ENCODE measurements at regions not wholly inside any gene's neighbourhood (a gene's known extent, or its start where the extent isn't known, plus 50 kb on each side); places are given as distances from the start of the nearest gene placed in this dataset.

GRCh38 chr10:104505521-104506042 is 135.5 kb upstream of the SORCS3 start:
- DNase-seq (ENCODE audit: low spot score), result no peak

- DNase-seq (ENCODE audit: low spot score), result no peak
These were observed 131.1 kb upstream of the SORCS3 start for GRCh38 chr10:104509981-104510380.

GRCh38 chr10:104510644-104511043 is 130.4 kb upstream of the SORCS3 start:
- DNase-seq (ENCODE audit: low spot score), result no peak

- DNase-seq (ENCODE audit: low spot score), result no peak
These were observed 128.3 kb upstream of the SORCS3 start for GRCh38 chr10:104512800-104513199.

GRCh38 chr10:104515678-104516199 is 125.4 kb upstream of the SORCS3 start:
- no peak for DNase-seq (ENCODE audit: low spot score)

GRCh38 chr10:104516986-104517385 is 124.1 kb upstream of the SORCS3 start:
- DNase-seq (ENCODE audit: low spot score), result no peak

- no peak for DNase-seq (ENCODE audit: low spot score)
These were observed 123.1 kb upstream of the SORCS3 start for GRCh38 chr10:104517946-104518345.

- no peak for DNase-seq (ENCODE audit: low spot score)
These were observed 122.2 kb upstream of the SORCS3 start for GRCh38 chr10:104518891-104519290.

- DNase-seq (ENCODE audit: low spot score), result no peak
These were observed 120.4 kb upstream of the SORCS3 start for GRCh38 chr10:104520653-104521052.

GRCh38 chr10:104521901-104522694 is 119.0 kb upstream of the SORCS3 start:
- no peak for DNase-seq (ENCODE audit: low spot score)

GRCh38 chr10:104526188-104526587 is 114.9 kb upstream of the SORCS3 start:
- no peak for DNase-seq (ENCODE audit: low spot score)

- DNase-seq (ENCODE audit: low spot score), result no peak
These were observed 114.1 kb upstream of the SORCS3 start for GRCh38 chr10:104527013-104527412.

- DNase-seq (ENCODE audit: low spot score), result no peak
These were observed 100.9 kb upstream of the SORCS3 start for GRCh38 chr10:104540181-104540580.

- DNase-seq (ENCODE audit: low spot score), result no peak
These were observed 99.3 kb upstream of the SORCS3 start for GRCh38 chr10:104541820-104542219.

- DNase-seq (ENCODE audit: low spot score), result no peak
These were observed 94.8 kb upstream of the SORCS3 start for GRCh38 chr10:104546336-104546735.

GRCh38 chr10:104546756-104547155 is 94.3 kb upstream of the SORCS3 start:
- no peak for DNase-seq (ENCODE audit: low spot score)

GRCh38 chr10:104548090-104548489 is 93.0 kb upstream of the SORCS3 start:
- no peak for DNase-seq (ENCODE audit: low spot score)

- peak; percentile 11 for DNase-seq (ENCODE audit: low spot score)
These were observed 84.3 kb upstream of the SORCS3 start for GRCh38 chr10:104556831-104557230.

GRCh38 chr10:104557966-104558365 is 83.1 kb upstream of the SORCS3 start:
- DNase-seq (ENCODE audit: low spot score), result peak; percentile 29

- peak; percentile 6 for DNase-seq (ENCODE audit: low spot score)
These were observed 81.2 kb upstream of the SORCS3 start for GRCh38 chr10:104559935-104560334.

GRCh38 chr10:104563051-104563450 is 78.0 kb upstream of the SORCS3 start:
- DNase-seq (ENCODE audit: low spot score), result no peak

GRCh38 chr10:104563548-104563947 is 77.5 kb upstream of the SORCS3 start:
- no peak for DNase-seq (ENCODE audit: low spot score)

- DNase-seq (ENCODE audit: low spot score), result peak; percentile 7
These were observed 66.7 kb upstream of the SORCS3 start for GRCh38 chr10:104574427-104574826.

- peak; percentile 3 for DNase-seq (ENCODE audit: low spot score)
These were observed 66.3 kb upstream of the SORCS3 start for GRCh38 chr10:104574838-104575237.

Measured in ecto neural progenitor cell (in vitro differentiated cells).